Thoracic aorta (tissue), 2 donors: ENCODE measurements at regions not wholly inside any gene's neighbourhood (a gene's known extent, or its start where the extent isn't known, plus 50 kb on each side); places are given as distances from the start of the nearest gene placed in this dataset.

Source experiments
- ATAC-seq: fragments of 150-250 bp; one replicate; pipeline ENCODE4 v1.8.0; 2017; ENCODE audit warnings: low read depth; ENCODE audit not compliant: insufficient number of reproducible peaks, low FRiP score
- DNase-seq: peaks from one replicate; pipeline ENCODE4 v3.0.0-alpha.2; 2020; ENCODE audit warnings: low spot score
- H3K27ac ChIP-seq, 2 donors: fragments of 200-600 bp; sonication (generic); 1 replicate in 1 of 2; 2 replicates in 1 of 2; pipeline ENCODE4 v1.5.1; 2016; ENCODE audit warnings: mild to moderate bottlenecking in 2 of 2, moderate library complexity in 2 of 2
- H3K27me3 ChIP-seq: fragments of 200-600 bp; sonication (generic); replicated peaks from 2 replicates; pipeline ENCODE4 v1.6.0; 2016; ENCODE audit warnings: mild to moderate bottlenecking; ENCODE audit not compliant: insufficient read depth
- H3K36me3 ChIP-seq: fragments of 200-600 bp; sonication (generic); one replicate; pipeline ENCODE4 v1.5.1; 2016
- H3K4me1 ChIP-seq, 2 donors: fragments of 200-600 bp; sonication (generic); 1 replicate in 1 of 2; 2 replicates in 1 of 2; pipeline versions ENCODE4 v1.5.1 to v1.6.0; 2016; ENCODE audit warnings: low read depth in 2 of 2, mild to moderate bottlenecking in 1 of 2; ENCODE audit not compliant: control insufficient read depth in 1 of 2
- H3K4me3 ChIP-seq: fragments of 200-600 bp; sonication (generic); 2 replicates; pipeline ENCODE4 v1.5.1; 2016; ENCODE audit warnings: mild to moderate bottlenecking
- H3K9me3 ChIP-seq: fragments of 200-600 bp; sonication (generic); 2 replicates; pipeline ENCODE4 v1.5.1; 2016
- CTCF ChIP-seq: fragments of 200-600 bp; sonication (generic); IDR thresholded peaks from one replicate; pipeline ENCODE4 v1.5.1; 2019; ENCODE audit warnings: antibody characterized with exemption

DNA sequence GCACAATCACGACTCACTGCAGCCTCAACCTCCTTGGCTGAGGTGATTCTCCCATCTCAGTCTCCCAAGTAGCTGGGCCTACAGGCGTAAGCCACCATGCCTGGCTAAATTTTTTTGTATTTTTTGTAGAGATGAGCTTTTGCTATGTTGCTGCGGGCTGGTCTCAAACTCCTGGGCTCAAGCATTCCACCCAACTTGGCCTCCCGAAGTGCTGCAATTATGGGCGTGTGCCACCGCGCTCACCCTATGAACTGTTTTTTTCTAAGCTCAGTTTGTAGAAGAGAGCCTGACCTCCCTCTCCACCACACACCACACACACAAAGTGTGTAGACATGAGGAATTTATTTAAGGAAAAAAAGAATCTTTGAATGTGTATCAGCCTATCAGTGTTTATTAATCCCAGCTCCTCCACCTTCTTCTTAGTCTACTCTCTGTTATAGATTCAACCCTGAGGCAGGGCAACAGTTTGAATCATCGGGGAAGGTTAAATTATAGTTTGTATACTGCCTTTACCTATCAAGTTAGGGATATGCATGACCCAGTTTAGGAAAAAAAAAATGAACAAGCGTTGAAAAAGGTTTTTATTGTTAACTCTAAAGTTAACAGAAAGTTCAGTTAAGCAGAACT lies 74.1 kb downstream of the PLEKHG1 start:
- Histone ChIP-seq H3K27ac (no peak overlapping the region), H3K4me3 (no peak overlapping the region), H3K27me3 (no peaks in the 10 kb centered on the region)

DNA sequence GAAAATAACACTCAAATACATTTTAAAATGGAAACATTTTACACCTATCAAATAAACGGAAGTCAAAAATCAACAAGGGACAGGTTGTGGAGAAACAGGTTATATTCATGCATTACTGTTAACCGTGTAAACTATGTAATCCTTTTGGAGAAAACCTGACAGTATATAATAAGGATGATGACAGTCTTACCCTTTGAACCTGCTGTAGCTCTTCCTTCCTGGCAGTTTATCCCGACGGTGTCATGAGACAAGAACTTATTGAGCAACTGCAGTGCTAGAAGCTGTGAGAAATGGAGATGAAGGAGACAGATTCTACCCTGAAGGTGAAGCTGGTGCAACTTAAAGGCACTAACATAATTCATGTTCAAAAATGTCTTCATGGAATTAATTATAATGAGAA lies 76.7 kb downstream of the PLEKHG1 start:
- no peak overlapping the region for H3K27ac ChIP-seq
- no peaks in the 10 kb centered on the region for H3K9me3 ChIP-seq
- no peak for DNase-seq
- no peaks in the 10 kb centered on the region for H3K27me3 ChIP-seq
- H3K4me1 ChIP-seq = peaks cover 0 to 10% of the 10 kb centered on the region in 2 donors
- no peak for TF ChIP-seq CTCF
- peaks cover 3% of the 10 kb centered on the region for H3K36me3 ChIP-seq
- no peak for ATAC-seq
- H3K4me3 ChIP-seq = no peak overlapping the region

More for the DNA sequence above, 74.1 kb downstream of the PLEKHG1 start:
- ATAC-seq (no peak), DNase-seq (no peak)
- H3K4me1 ChIP-seq = peaks cover 5 to 20% of the 10 kb centered on the region in 2 donors
- TF ChIP-seq CTCF = no peak
- peaks cover 3% of the 10 kb centered on the region for H3K36me3 ChIP-seq
- no peaks in the 10 kb centered on the region for H3K9me3 ChIP-seq

GRCh38 chr6:150676772-150677171 lies 77.1 kb downstream of the PLEKHG1 start:
- H3K4me1 ChIP-seq = peaks cover 0 to 10% of the 10 kb centered on the region in 2 donors
- H3K27me3 ChIP-seq = no peaks in the 10 kb centered on the region
- no peaks in the 10 kb centered on the region for H3K9me3 ChIP-seq
- DNase-seq = no peak
- no peak overlapping the region for H3K27ac ChIP-seq
- no peak for ATAC-seq
- H3K36me3 ChIP-seq = peaks cover 3% of the 10 kb centered on the region
- no peak for TF ChIP-seq CTCF
- H3K4me3 ChIP-seq = no peak overlapping the region

- peaks cover 3% of the 10 kb centered on the region for H3K36me3 ChIP-seq
- TF ChIP-seq CTCF = no peak
- no peak overlapping the region for H3K27ac ChIP-seq
- H3K9me3 ChIP-seq = no peaks in the 10 kb centered on the region
- DNase-seq = no peak
- H3K4me3 ChIP-seq = no peak overlapping the region
- H3K27me3 ChIP-seq = no peaks in the 10 kb centered on the region
- H3K4me1 ChIP-seq = no peaks in the 10 kb centered on the region
- ATAC-seq = no peak
These were observed 80.8 kb downstream of the PLEKHG1 start for GRCh38 chr6:150680510-150680909.

DNA sequence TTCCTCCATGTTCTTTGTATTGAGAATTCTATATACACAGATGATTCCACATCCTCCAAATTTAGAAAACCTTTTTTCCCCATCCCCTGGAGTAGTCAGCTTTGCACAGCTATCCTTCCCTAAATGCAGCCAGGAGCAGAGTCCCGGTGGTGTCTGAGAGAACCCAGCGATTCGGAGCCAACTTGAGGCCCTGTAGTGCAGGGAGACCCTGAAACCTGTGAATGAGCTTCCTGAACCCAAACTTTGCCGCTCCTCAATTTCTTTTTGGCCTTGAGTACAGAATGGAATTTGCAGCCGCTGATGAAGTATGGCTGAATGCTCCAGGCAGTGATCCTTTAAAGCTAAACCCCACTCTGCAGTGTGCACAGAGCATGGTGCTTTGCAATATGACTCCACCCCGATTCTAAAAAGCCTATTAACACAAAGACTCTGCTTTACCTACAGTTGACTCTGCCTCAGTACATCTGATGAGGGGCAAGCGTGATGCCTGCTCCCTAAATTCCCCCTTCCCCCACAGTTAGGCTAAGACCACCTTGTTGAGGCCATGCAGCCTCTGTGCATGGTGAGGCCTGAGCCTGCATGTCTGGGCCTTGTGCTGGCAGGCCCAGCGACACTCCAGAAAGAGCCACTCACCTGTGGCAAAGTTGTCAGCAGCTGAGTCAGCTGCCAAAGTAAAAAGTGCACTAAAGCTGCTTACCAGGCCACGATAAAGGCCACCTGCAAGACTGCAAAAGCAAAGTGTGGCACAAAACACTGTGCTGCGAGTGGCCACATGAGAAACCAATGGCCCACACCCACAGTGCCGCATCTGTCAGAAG lies 82.1 kb downstream of the PLEKHG1 start:
- Histone ChIP-seq H3K36me3 (peaks cover 3% of the 10 kb centered on the region), H3K27me3 (no peaks in the 10 kb centered on the region), H3K4me3 (no peak overlapping the region), H3K27ac (no peak overlapping the region), H3K4me1 (no peaks in the 10 kb centered on the region), H3K9me3 (no peaks in the 10 kb centered on the region)
- TF ChIP-seq CTCF = no peak
- no peak for DNase-seq
- ATAC-seq = no peak
